B cell (primary cell): ENCODE measurements at regions not wholly inside any gene's neighbourhood (a gene's known extent, or its start where the extent isn't known, plus 50 kb on each side); places are given as distances from the start of the nearest gene placed in this dataset.

Experiments used
- ATAC-seq: fragments of 200-7000 bp; cut with Tn5 transposase; one replicate; pipeline ENCODE4 v1.10.0; 2021; ENCODE audit warnings: low read depth, mild to moderate bottlenecking, moderate number of reproducible peaks, moderate library complexity
- CTCF ChIA-PET: fragments of 350-600 bp; sonication (Branson Sonifier 250); formaldehyde crosslinking; loops from one replicate; lab custom pipeline; 2021; ENCODE audit warnings: antibody characterized with exemption, inconsistent platforms; lab: Charles Lee
- POLR2A ChIA-PET: fragments of 350-600 bp; sonication (Branson Sonifier 250); formaldehyde crosslinking; loops from one replicate; lab custom pipeline; 2021; ENCODE audit warnings: antibody characterized with exemption; lab: Charles Lee
- DNase-seq: peaks from one replicate; pipeline ENCODE4 v3.0.0; 2013
- H2AFZ ChIP-seq: 2 replicates; pipeline ENCODE4 v1.6.1; 2012; ENCODE audit warnings: mild to moderate bottlenecking, low read depth, low read length; ENCODE audit not compliant: insufficient read depth, poor library complexity, severe bottlenecking
- H3K27ac ChIP-seq, 2 donors: 1 replicate in 1 of 2; 2 replicates in 1 of 2; pipeline ENCODE4 v1.5.1; 2012 to 2013; ENCODE audit warnings: low read length in 2 of 2, mild to moderate bottlenecking in 2 of 2, moderate library complexity in 1 of 2
- H3K27me3 ChIP-seq, 4 experiments: fragments of 200-600 bp in 1 of 4; sonication (generic) in 1 of 4; replicated peaks in 1 of 4; 1 replicate in 2 of 4; 2 replicates in 2 of 4; pipeline versions ENCODE4 v1.6.1 to v1.7.0; 2013 to 2016; ENCODE audit warnings: low read length in 3 of 4, mild to moderate bottlenecking in 2 of 4, mixed read lengths in 1 of 4, moderate library complexity in 1 of 4; ENCODE audit not compliant: insufficient read depth in 4 of 4, control insufficient read depth in 3 of 4; ENCODE audit errors: control extremely low read depth in 1 of 4
- H3K36me3 ChIP-seq, 2 experiments: replicated peaks in 1 of 2; 1 replicate in 1 of 2; 2 replicates in 1 of 2; pipeline versions ENCODE4 v1.6.1 to v1.7.1; 2013; ENCODE audit warnings: low read length in 1 of 2; ENCODE audit not compliant: insufficient read depth in 2 of 2, control insufficient read depth in 1 of 2; ENCODE audit errors: control extremely low read depth in 1 of 2, extremely low read depth in 1 of 2
- H3K4me1 ChIP-seq, 2 donors: fragments of 200-600 bp in 1 of 2; sonication (generic) in 1 of 2; 1 replicate in 1 of 2; 2 replicates in 1 of 2; pipeline versions ENCODE4 v1.5.1 to v1.6.1; 2013 to 2017; ENCODE audit warnings: low read length in 2 of 2; ENCODE audit not compliant: control insufficient read depth in 2 of 2, insufficient read depth in 2 of 2
- H3K4me2 ChIP-seq: replicated peaks from 2 replicates; pipeline ENCODE3; 2012; ENCODE audit warnings: mild to moderate bottlenecking, low read depth, low read length; ENCODE audit not compliant: poor library complexity, severe bottlenecking
- H3K4me3 ChIP-seq, 5 experiments: fragments of 200-600 bp in 1 of 5; sonication (generic) in 1 of 5; 1 replicate in 3 of 5; 2 replicates in 2 of 5; pipeline versions ENCODE4 v1.5.1 to v1.7.0; 2011 to 2016; ENCODE audit warnings: low read length in 4 of 5, mild to moderate bottlenecking in 4 of 5, low read depth in 2 of 5, control low read depth in 1 of 5, moderate library complexity in 1 of 5; ENCODE audit not compliant: insufficient read depth in 1 of 5; ENCODE audit errors: control extremely low read depth in 1 of 5, extremely low read depth in 1 of 5
- H3K79me2 ChIP-seq: fragments of 200-600 bp; sonication (generic); one replicate; pipeline ENCODE4 v1.6.0; 2016; ENCODE audit warnings: low read length; ENCODE audit not compliant: control insufficient read depth, insufficient read depth
- H3K9ac ChIP-seq: fragments of 200-600 bp; sonication (generic); 2 replicates; pipeline ENCODE4 v1.6.1; 2017; ENCODE audit warnings: mild to moderate bottlenecking, low read length, moderate library complexity
- H3K9me3 ChIP-seq, 3 donors: one replicate each; pipeline versions ENCODE4 v1.6.1 to v1.7.1; 2013; ENCODE audit warnings: low read length in 2 of 3; ENCODE audit not compliant: control insufficient read depth in 2 of 3, insufficient read depth in 1 of 3; ENCODE audit errors: control extremely low read depth in 1 of 3
- H4K20me1 ChIP-seq: 2 replicates; pipeline ENCODE4 v1.6.0; 2012; ENCODE audit warnings: mild to moderate bottlenecking, low read length; ENCODE audit not compliant: insufficient read depth, control insufficient read depth, poor library complexity, severe bottlenecking
- H3K27ac Mint-ChIP-seq: one replicate; pipeline ENCODE4 v1.8.0; 2021; ENCODE audit warnings: mixed read lengths
- H3K27me3 Mint-ChIP-seq: one replicate; pipeline ENCODE4 v1.8.0; 2021; ENCODE audit warnings: mixed read lengths
- H3K4me1 Mint-ChIP-seq: one replicate; pipeline ENCODE4 v1.8.0; 2021; ENCODE audit warnings: mixed read lengths
- H3K4me3 Mint-ChIP-seq: one replicate; pipeline ENCODE4 v1.8.0; 2021; ENCODE audit warnings: mixed read lengths
- H3K9me3 Mint-ChIP-seq: one replicate; pipeline ENCODE4 v1.8.0; 2022; ENCODE audit warnings: mixed read lengths; ENCODE audit not compliant: insufficient read depth
- EZH2 ChIP-seq: IDR thresholded peaks from 2 replicates; pipeline ENCODE4 v1.6.1; 2012; ENCODE audit warnings: borderline replicate concordance, low read depth, mild to moderate bottlenecking, moderate library complexity, low read length; ENCODE audit not compliant: insufficient read depth, poor library complexity, severe bottlenecking
- WGBS: methylation state at CpG from one replicate; pipeline ENCODE4 v1.1.5; 2013; ENCODE audit warnings: missing lambda C conversion rate; ENCODE audit not compliant: insufficient coverage; 5-methylcytosine and 5-hydroxymethylcytosine counted together
- intact Hi-C: fragments of 100-400 bp; cut with micrococcal nuclease; formaldehyde crosslinking; loops from one replicate; pipeline ENCODE4 v1.10.0; 2022
- TF ChIP-seq, protein P1 (sequence below): fragments of 200-600 bp; IDR thresholded peaks from one replicate; pipeline ENCODE4 v1.8.0; 2022; ENCODE audit warnings: antibody characterized with exemption, mild to moderate bottlenecking

DNA sequence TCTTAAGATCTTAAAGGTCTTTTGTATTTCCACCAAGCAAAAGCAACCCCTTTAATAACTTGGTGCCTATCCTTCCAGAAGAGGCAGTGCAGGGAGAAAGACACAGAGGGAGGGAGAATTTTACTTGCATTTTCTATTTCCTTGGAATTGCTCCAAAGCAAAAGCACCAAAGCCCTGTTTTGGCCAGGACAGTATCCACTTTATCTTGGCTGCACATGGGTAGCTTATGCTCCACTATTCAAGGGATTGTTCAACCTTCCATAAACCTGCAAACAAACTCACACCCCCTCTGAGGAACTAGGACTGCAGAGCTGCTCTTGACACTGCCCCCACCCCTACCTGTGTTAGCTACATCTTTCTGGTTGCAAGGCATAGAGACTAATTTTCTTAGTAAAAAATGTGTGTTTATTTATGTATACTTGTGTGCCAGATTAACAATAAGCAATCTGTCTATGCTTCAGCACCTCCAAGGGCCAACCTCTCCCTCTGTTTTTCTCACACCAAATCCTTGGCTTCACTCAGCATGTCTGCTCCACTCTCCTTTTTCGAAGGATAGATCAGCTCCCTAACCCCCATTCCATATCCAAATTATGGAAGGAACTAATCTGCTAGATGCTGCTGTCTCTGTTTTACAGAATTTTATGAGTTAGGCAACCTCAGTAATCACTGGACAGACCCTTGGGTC lies 68.1 kb upstream of the KLF12 start:
- Histone ChIP-seq H3K79me2 (no peaks in the 10 kb centered on the region), H4K20me1 (no peaks in the 10 kb centered on the region), H3K4me1 (no peaks in the 10 kb centered on the region), H3K4me3 (no peak overlapping the region), H3K27me3 (peaks cover 0 to 3% (median 0%) of the 10 kb centered on the region in 4 experiments), H3K9ac (no peak overlapping the region), H3K9me3 (peaks cover 0 to 1% (median 0%) of the 10 kb centered on the region in 3 donors), H3K36me3 (no peaks in the 10 kb centered on the region), H3K4me2 (no peak overlapping the region), H2AFZ (no peak overlapping the region), H3K27ac (no peak overlapping the region)
- H3K4me1 Mint-ChIP-seq, result no peaks in the 10 kb centered on the region
- H3K27me3 Mint-ChIP-seq, result peaks cover 32% of the 10 kb centered on the region
- CTCF ChIA-PET, result interaction anchor here (0.7 kb wide), 1 partner anchor 434 kb away, joined by 3 read pairs; no protein-coding TSS in a partner anchor
- peaks cover 4% of the 10 kb centered on the region for H3K9me3 Mint-ChIP-seq
- POLR2A ChIA-PET, result no interaction called here
- H3K27ac Mint-ChIP-seq, result no peak overlapping the region
- no peak for TF ChIP-seq EZH2
- TF ChIP-seq, protein P1, sequence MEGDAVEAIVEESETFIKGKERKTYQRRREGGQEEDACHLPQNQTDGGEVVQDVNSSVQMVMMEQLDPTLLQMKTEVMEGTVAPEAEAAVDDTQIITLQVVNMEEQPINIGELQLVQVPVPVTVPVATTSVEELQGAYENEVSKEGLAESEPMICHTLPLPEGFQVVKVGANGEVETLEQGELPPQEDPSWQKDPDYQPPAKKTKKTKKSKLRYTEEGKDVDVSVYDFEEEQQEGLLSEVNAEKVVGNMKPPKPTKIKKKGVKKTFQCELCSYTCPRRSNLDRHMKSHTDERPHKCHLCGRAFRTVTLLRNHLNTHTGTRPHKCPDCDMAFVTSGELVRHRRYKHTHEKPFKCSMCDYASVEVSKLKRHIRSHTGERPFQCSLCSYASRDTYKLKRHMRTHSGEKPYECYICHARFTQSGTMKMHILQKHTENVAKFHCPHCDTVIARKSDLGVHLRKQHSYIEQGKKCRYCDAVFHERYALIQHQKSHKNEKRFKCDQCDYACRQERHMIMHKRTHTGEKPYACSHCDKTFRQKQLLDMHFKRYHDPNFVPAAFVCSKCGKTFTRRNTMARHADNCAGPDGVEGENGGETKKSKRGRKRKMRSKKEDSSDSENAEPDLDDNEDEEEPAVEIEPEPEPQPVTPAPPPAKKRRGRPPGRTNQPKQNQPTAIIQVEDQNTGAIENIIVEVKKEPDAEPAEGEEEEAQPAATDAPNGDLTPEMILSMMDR, result no peak
- H3K4me3 Mint-ChIP-seq, result no peak overlapping the region
- intact Hi-C loops, result no loop called here
- ATAC-seq (no peak), DNase-seq (no peak)
- no CpG with 5 or more reads among the region's 1 CpG for WGBS

DNA sequence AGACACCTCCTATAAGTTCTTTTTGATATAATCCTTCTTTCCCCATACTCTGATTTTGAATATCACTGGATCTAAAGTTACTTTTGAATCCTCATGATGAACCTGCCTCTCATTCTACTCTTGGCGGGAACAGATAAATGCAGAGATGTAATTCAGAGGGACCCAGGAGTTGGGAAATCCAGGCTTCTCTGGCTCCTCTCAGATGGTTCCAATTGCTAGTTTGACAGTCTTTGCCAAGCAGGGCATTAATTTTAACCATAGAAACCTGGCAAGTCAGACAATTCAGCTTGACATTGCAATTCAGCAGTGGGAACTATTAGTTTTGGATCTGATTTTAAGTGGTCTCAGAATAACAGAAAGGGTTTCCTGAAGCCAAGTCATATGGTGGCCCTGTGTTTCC lies 67.3 kb upstream of the KLF12 start:
- Histone ChIP-seq H3K4me1 (no peaks in the 10 kb centered on the region), H3K79me2 (no peaks in the 10 kb centered on the region), H3K4me3 (no peak overlapping the region), H3K27me3 (peaks cover 0 to 3% (median 0%) of the 10 kb centered on the region in 4 experiments), H4K20me1 (no peaks in the 10 kb centered on the region), H3K36me3 (no peaks in the 10 kb centered on the region), H3K4me2 (no peak overlapping the region), H2AFZ (no peak overlapping the region), H3K27ac (no peak overlapping the region), H3K9me3 (peaks cover 0 to 1% (median 0%) of the 10 kb centered on the region in 3 donors), H3K9ac (no peak overlapping the region)
- intact Hi-C loops, result no loop called here
- no peak for DNase-seq
- no peak for TF ChIP-seq EZH2
- TF ChIP-seq, protein P1, result no peak
- H3K9me3 Mint-ChIP-seq, result no peaks in the 10 kb centered on the region
- H3K27me3 Mint-ChIP-seq, result peaks cover 25% of the 10 kb centered on the region
- H3K4me3 Mint-ChIP-seq, result no peak overlapping the region
- no peak overlapping the region for H3K27ac Mint-ChIP-seq
- ATAC-seq, result no peak
- WGBS, result no CpG with 5 or more reads among the region's 1 CpG
- POLR2A ChIA-PET, result no interaction called here
- CTCF ChIA-PET, result no interaction called here
- no peaks in the 10 kb centered on the region for H3K4me1 Mint-ChIP-seq
